Caco-2 (cell line): ENCODE measurements at regions not wholly inside any gene's neighbourhood (a gene's known extent, or its start where the extent isn't known, plus 50 kb on each side); places are given as distances from the start of the nearest gene placed in this dataset.

Source experiments
- BruUV-seq: library from RNA; stranded (reverse); fragments of 400-500 nt; replicated peaks from 2 replicates; lab custom pipeline; 2021; lab: Mats Ljungman, UMichigan
- CTCF ChIA-PET: fragments of 300-600 bp; sonication (Branson Sonifier 250); formaldehyde crosslinking; loops from one replicate; lab custom pipeline; 2022; ENCODE audit warnings: antibody characterized with exemption; lab: Charles Lee
- POLR2A ChIA-PET: fragments of 300-600 bp; sonication (Branson Sonifier 250); formaldehyde crosslinking; loops from one replicate; lab custom pipeline; 2022; ENCODE audit warnings: antibody characterized with exemption; lab: Charles Lee
- DNase-seq, 2 experiments: peaks; one replicate each; pipeline versions ENCODE4 v3.0.0 to v3.0.0-alpha.2; 2020 to 2022
- H3K27me3 ChIP-seq: replicated peaks from 2 replicates; pipeline ENCODE4 v1.6.0; 2011; ENCODE audit warnings: low read length; ENCODE audit not compliant: control insufficient read depth, insufficient read depth
- H3K36me3 ChIP-seq: 2 replicates; pipeline ENCODE4 v1.5.1; 2011; ENCODE audit warnings: low read length; ENCODE audit not compliant: control insufficient read depth, insufficient read depth
- H3K4me1 ChIP-seq: fragments of 250-450 bp; sonication (Bioruptor Pico); 2 replicates; pipeline ENCODE4 v1.5.1; 2020; ENCODE audit warnings: mild to moderate bottlenecking
- H3K4me3 ChIP-seq: 2 replicates; pipeline ENCODE4 v1.5.1; 2011; ENCODE audit warnings: low read depth, mild to moderate bottlenecking, control low read depth, low read length
- H3K9me3 ChIP-seq: fragments of 250-450 bp; sonication (Bioruptor Pico); 2 replicates; pipeline ENCODE4 v1.5.1; 2020; ENCODE audit warnings: mild to moderate bottlenecking, moderate library complexity
- H3K27ac Mint-ChIP-seq: one replicate; pipeline ENCODE4 v1.8.0; 2022; ENCODE audit warnings: mixed read lengths; ENCODE audit not compliant: unreplicated experiment
- H3K27me3 Mint-ChIP-seq: one replicate; pipeline ENCODE4 v1.8.0; 2022; ENCODE audit warnings: mixed read lengths; ENCODE audit not compliant: insufficient read depth, unreplicated experiment
- H3K36me3 Mint-ChIP-seq: one replicate; pipeline ENCODE4 v1.8.0; 2022; ENCODE audit warnings: mild to moderate bottlenecking, mixed read lengths; ENCODE audit not compliant: insufficient read depth, unreplicated experiment
- H3K4me1 Mint-ChIP-seq: one replicate; pipeline ENCODE4 v1.8.0; 2022; ENCODE audit warnings: low read depth, mixed read lengths; ENCODE audit not compliant: unreplicated experiment
- H3K4me3 Mint-ChIP-seq: one replicate; pipeline ENCODE4 v1.8.0; 2022; ENCODE audit warnings: mild to moderate bottlenecking, moderate library complexity, mixed read lengths; ENCODE audit not compliant: unreplicated experiment
- H3K9me3 Mint-ChIP-seq: one replicate; pipeline ENCODE4 v1.8.0; 2022; ENCODE audit warnings: mixed read lengths; ENCODE audit not compliant: unreplicated experiment
- intact Hi-C: fragments of 100-400 bp; cut with micrococcal nuclease; formaldehyde crosslinking; loops from one replicate; pipeline ENCODE4 v1.10.0; 2022; ENCODE audit not compliant: unreplicated experiment
- TF ChIP-seq, protein P1 (sequence below), 2 experiments: fragments of 200-600 bp in 1 of 2; IDR thresholded peaks; 1 replicate in 1 of 2; 2 replicates in 1 of 2; pipeline versions ENCODE4 v1.5.1 to v1.8.0; 2011 to 2022; ENCODE audit warnings: antibody characterized with exemption in 1 of 2, control low read depth in 1 of 2, inconsistent platforms in 1 of 2, low read depth in 1 of 2, low read length in 1 of 2, mild to moderate bottlenecking in 1 of 2, moderate library complexity in 1 of 2; ENCODE audit not compliant: insufficient read depth in 1 of 2, severe bottlenecking in 1 of 2, unreplicated experiment in 1 of 2

DNA sequence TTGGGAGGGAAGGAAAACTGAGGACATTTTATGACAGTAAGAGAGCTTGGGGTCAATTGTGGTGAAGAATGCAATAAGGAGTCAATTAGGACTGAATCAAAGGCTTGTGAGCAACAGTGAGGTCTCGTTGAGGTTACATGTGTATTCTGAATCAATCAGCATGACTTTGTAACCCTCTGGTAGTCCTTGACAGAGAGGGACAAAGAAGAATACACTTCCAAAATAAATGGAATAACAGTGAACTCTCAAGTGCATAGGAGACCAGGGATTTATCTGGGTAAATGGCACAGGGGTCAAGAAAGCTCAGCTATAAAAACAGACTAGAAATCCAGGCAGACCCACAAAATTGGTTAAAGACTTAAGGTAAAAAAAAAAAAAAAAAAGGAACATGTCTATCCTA, 85.1 kb upstream of the NAV3 start:
- Histone ChIP-seq H3K4me1 (no peaks in the 10 kb centered on the region), H3K4me3 (no peak overlapping the region), H3K27me3 (no peaks in the 10 kb centered on the region), H3K36me3 (no peaks in the 10 kb centered on the region), H3K9me3 (no peaks in the 10 kb centered on the region)
- DNase-seq = no peak
- TF ChIP-seq, protein P1, sequence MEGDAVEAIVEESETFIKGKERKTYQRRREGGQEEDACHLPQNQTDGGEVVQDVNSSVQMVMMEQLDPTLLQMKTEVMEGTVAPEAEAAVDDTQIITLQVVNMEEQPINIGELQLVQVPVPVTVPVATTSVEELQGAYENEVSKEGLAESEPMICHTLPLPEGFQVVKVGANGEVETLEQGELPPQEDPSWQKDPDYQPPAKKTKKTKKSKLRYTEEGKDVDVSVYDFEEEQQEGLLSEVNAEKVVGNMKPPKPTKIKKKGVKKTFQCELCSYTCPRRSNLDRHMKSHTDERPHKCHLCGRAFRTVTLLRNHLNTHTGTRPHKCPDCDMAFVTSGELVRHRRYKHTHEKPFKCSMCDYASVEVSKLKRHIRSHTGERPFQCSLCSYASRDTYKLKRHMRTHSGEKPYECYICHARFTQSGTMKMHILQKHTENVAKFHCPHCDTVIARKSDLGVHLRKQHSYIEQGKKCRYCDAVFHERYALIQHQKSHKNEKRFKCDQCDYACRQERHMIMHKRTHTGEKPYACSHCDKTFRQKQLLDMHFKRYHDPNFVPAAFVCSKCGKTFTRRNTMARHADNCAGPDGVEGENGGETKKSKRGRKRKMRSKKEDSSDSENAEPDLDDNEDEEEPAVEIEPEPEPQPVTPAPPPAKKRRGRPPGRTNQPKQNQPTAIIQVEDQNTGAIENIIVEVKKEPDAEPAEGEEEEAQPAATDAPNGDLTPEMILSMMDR (IDR thresholded peaks at IDR 0.05; ENCODE audit: insufficient read depth in 1 of 2, low read depth in 1 of 2, low read length in 1 of 2, severe bottlenecking in 1 of 2, unreplicated experiment in 1 of 2) = no peak
- H3K27me3 Mint-ChIP-seq = no peaks in the 10 kb centered on the region
- H3K27ac Mint-ChIP-seq = no peak overlapping the region
- H3K36me3 Mint-ChIP-seq = no peaks in the 10 kb centered on the region
- no peaks in the 10 kb centered on the region for H3K4me1 Mint-ChIP-seq
- no TSS peak for BruUV-seq
- intact Hi-C loops = no loop called here
- POLR2A ChIA-PET = no interaction called here
- H3K9me3 Mint-ChIP-seq = no peaks in the 10 kb centered on the region
- H3K4me3 Mint-ChIP-seq = no peak overlapping the region
- CTCF ChIA-PET = interaction anchor here (0.5 kb wide), 1 partner anchor 179 kb away, joined by 3 read pairs; no protein-coding TSS in a partner anchor

DNA sequence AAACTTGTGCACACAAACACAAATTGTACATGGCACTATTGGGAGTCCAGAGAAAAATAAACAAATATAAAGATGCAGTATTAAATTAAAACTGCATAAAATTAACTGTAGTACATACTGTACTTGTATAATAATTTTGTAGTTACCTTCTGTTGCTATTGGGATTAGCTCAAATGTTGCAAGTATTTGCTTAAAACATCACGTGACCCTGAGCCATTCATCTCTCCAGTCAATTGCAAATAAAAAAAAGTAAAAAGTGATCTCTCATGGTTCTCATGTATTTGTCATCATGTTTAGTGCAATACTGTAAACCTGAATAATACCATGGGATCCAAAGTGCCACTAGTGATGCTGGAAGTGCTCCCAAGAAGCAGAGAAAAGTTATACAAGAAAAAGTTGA, 88.1 kb upstream of the NAV3 start:
- Mint-ChIP-seq H3K27me3 (no peaks in the 10 kb centered on the region), H3K36me3 (no peaks in the 10 kb centered on the region), H3K4me3 (no peak overlapping the region), H3K27ac (no peak overlapping the region), H3K4me1 (no peaks in the 10 kb centered on the region), H3K9me3 (no peaks in the 10 kb centered on the region)
- no peaks in the 10 kb centered on the region for H3K27me3 ChIP-seq
- TF ChIP-seq, protein P1 (IDR thresholded peaks at IDR 0.05; ENCODE audit: insufficient read depth in 1 of 2, low read depth in 1 of 2, low read length in 1 of 2, severe bottlenecking in 1 of 2, unreplicated experiment in 1 of 2) = no peak
- H3K4me3 ChIP-seq = no peak overlapping the region
- POLR2A ChIA-PET = no interaction called here
- DNase-seq = no peak
- intact Hi-C loops = no loop called here
- CTCF ChIA-PET = no interaction called here
- H3K4me1 ChIP-seq = no peaks in the 10 kb centered on the region
- H3K36me3 ChIP-seq = no peaks in the 10 kb centered on the region
- H3K9me3 ChIP-seq = no peaks in the 10 kb centered on the region
- no TSS peak for BruUV-seq

DNA sequence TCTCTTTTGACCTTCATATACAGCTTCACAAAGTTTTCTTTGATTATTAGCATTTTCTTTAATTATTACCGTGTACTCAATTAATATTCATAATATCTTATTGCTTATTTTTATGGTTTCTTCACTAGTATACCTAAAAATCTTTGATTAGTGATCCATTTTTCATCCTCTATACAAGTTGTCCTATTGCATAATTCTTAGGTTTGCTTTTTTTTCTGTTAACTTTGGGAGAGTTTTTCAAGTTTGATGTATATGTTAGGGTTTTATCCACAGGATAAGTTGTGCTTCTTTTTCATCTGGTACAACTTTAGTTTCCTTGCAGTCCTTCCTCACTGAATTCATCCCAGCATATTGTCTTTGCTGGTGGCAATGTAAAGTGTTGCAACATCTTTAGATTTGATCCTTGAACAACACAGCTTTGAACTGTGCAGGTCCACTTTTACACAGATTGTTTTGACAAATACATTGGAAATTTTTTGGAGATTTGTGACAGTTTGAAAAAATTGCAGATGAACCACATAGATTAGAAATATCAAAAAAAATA, 88.6 kb upstream of the NAV3 start:
- Mint-ChIP-seq H3K4me3 (no peak overlapping the region), H3K27me3 (no peaks in the 10 kb centered on the region), H3K9me3 (no peaks in the 10 kb centered on the region), H3K4me1 (no peaks in the 10 kb centered on the region), H3K27ac (no peak overlapping the region), H3K36me3 (no peaks in the 10 kb centered on the region)
- Histone ChIP-seq H3K4me1 (no peaks in the 10 kb centered on the region), H3K4me3 (no peak overlapping the region), H3K36me3 (no peaks in the 10 kb centered on the region), H3K27me3 (no peaks in the 10 kb centered on the region), H3K9me3 (no peaks in the 10 kb centered on the region)
- BruUV-seq = no TSS peak
- TF ChIP-seq, protein P1 (IDR thresholded peaks at IDR 0.05; ENCODE audit: insufficient read depth in 1 of 2, low read depth in 1 of 2, low read length in 1 of 2, severe bottlenecking in 1 of 2, unreplicated experiment in 1 of 2) = no peak
- POLR2A ChIA-PET = no interaction called here
- no peak for DNase-seq
- CTCF ChIA-PET = no interaction called here
- intact Hi-C loops = no loop called here
